ENCODE measurements at regions not wholly inside any gene's neighbourhood (a gene's known extent, or its start where the extent isn't known, plus 50 kb on each side); places are given as distances from the start of the nearest gene placed in this dataset.

GRCh38 chr7:25333296-25333928, 105.1 kb upstream of the NPVF start:
- Mint-ChIP-seq H3K4me1 (no peaks in the 10 kb centered on the region), H3K27ac (no peak overlapping the region), H3K4me3 (no peak overlapping the region), H3K27me3 (no peaks in the 10 kb centered on the region), H3K36me3 (no peaks in the 10 kb centered on the region), H3K9me3 (no peaks in the 10 kb centered on the region)

GRCh38 chr7:25347360-25348066, 119.2 kb upstream of the NPVF start:
- Mint-ChIP-seq H3K9me3 (no peaks in the 10 kb centered on the region), H3K36me3 (no peaks in the 10 kb centered on the region), H3K4me3 (no peak overlapping the region), H3K27me3 (peaks cover 5% of the 10 kb centered on the region), H3K27ac (no peak overlapping the region), H3K4me1 (no peaks in the 10 kb centered on the region)

- Mint-ChIP-seq H3K27me3 (peaks cover 5% of the 10 kb centered on the region), H3K4me3 (no peak overlapping the region), H3K27ac (no peak overlapping the region), H3K36me3 (no peaks in the 10 kb centered on the region), H3K9me3 (no peaks in the 10 kb centered on the region), H3K4me1 (no peaks in the 10 kb centered on the region)
These were observed 119.8 kb upstream of the NPVF start for GRCh38 chr7:25348104-25348503.

GRCh38 chr7:25349283-25350017, 121.2 kb upstream of the NPVF start:
- no peaks in the 10 kb centered on the region for H3K36me3 Mint-ChIP-seq
- H3K27ac Mint-ChIP-seq: no peak overlapping the region
- H3K4me3 Mint-ChIP-seq: no peak overlapping the region
- no peaks in the 10 kb centered on the region for H3K9me3 Mint-ChIP-seq
- peaks cover 4% of the 10 kb centered on the region for H3K4me1 Mint-ChIP-seq
- peaks cover 5% of the 10 kb centered on the region for H3K27me3 Mint-ChIP-seq

- no peak overlapping the region for H3K27ac Mint-ChIP-seq
- no peaks in the 10 kb centered on the region for H3K9me3 Mint-ChIP-seq
- H3K36me3 Mint-ChIP-seq: no peaks in the 10 kb centered on the region
- H3K27me3 Mint-ChIP-seq: peaks cover 5% of the 10 kb centered on the region
- no peak overlapping the region for H3K4me3 Mint-ChIP-seq
- peaks cover 5% of the 10 kb centered on the region for H3K4me1 Mint-ChIP-seq
These were observed 121.8 kb upstream of the NPVF start for GRCh38 chr7:25350041-25350440.

- Mint-ChIP-seq H3K27ac (no peak overlapping the region), H3K36me3 (no peaks in the 10 kb centered on the region), H3K4me3 (no peak overlapping the region), H3K4me1 (peaks cover 5% of the 10 kb centered on the region), H3K27me3 (peaks cover 5% of the 10 kb centered on the region), H3K9me3 (no peaks in the 10 kb centered on the region)
These were observed 123.5 kb upstream of the NPVF start for GRCh38 chr7:25351761-25352160.

GRCh38 chr7:25353196-25353595, 124.9 kb upstream of the NPVF start:
- peaks cover 5% of the 10 kb centered on the region for H3K4me1 Mint-ChIP-seq
- H3K27ac Mint-ChIP-seq: no peak overlapping the region
- H3K36me3 Mint-ChIP-seq: no peaks in the 10 kb centered on the region
- H3K9me3 Mint-ChIP-seq: no peaks in the 10 kb centered on the region
- no peak overlapping the region for H3K4me3 Mint-ChIP-seq
- peaks cover 5% of the 10 kb centered on the region for H3K27me3 Mint-ChIP-seq

- H3K36me3 Mint-ChIP-seq: no peaks in the 10 kb centered on the region
- no peaks in the 10 kb centered on the region for H3K9me3 Mint-ChIP-seq
- H3K27ac Mint-ChIP-seq: no peak overlapping the region
- H3K4me3 Mint-ChIP-seq: no peak overlapping the region
- peaks cover 5% of the 10 kb centered on the region for H3K4me1 Mint-ChIP-seq
- peaks cover 5% of the 10 kb centered on the region for H3K27me3 Mint-ChIP-seq
These were observed 125.4 kb upstream of the NPVF start for GRCh38 chr7:25353732-25354131.

GRCh38 chr7:25356534-25357151, 128.4 kb upstream of the NPVF start:
- H3K27me3 Mint-ChIP-seq: no peaks in the 10 kb centered on the region
- H3K4me1 Mint-ChIP-seq: peaks cover 13% of the 10 kb centered on the region
- no peak overlapping the region for H3K4me3 Mint-ChIP-seq
- no peak overlapping the region for H3K27ac Mint-ChIP-seq
- no peaks in the 10 kb centered on the region for H3K9me3 Mint-ChIP-seq
- no peaks in the 10 kb centered on the region for H3K36me3 Mint-ChIP-seq

GRCh38 chr7:25358926-25359325, 130.6 kb upstream of the NPVF start:
- Mint-ChIP-seq H3K9me3 (no peaks in the 10 kb centered on the region), H3K4me1 (peaks cover 13% of the 10 kb centered on the region), H3K36me3 (no peaks in the 10 kb centered on the region), H3K27me3 (no peaks in the 10 kb centered on the region), H3K4me3 (no peak overlapping the region), H3K27ac (no peak overlapping the region)

GRCh38 chr7:25359471-25360059, 131.3 kb upstream of the NPVF start:
- Mint-ChIP-seq H3K27me3 (no peaks in the 10 kb centered on the region), H3K27ac (no peak overlapping the region), H3K4me1 (peaks cover 8% of the 10 kb centered on the region), H3K36me3 (no peaks in the 10 kb centered on the region), H3K9me3 (no peaks in the 10 kb centered on the region), H3K4me3 (no peak overlapping the region)

GRCh38 chr7:25360451-25360850, 132.2 kb upstream of the NPVF start:
- no peaks in the 10 kb centered on the region for H3K36me3 Mint-ChIP-seq
- no peak overlapping the region for H3K4me3 Mint-ChIP-seq
- H3K9me3 Mint-ChIP-seq: no peaks in the 10 kb centered on the region
- H3K4me1 Mint-ChIP-seq: peaks cover 8% of the 10 kb centered on the region
- H3K27ac Mint-ChIP-seq: no peak overlapping the region
- no peaks in the 10 kb centered on the region for H3K27me3 Mint-ChIP-seq

- H3K36me3 Mint-ChIP-seq: no peaks in the 10 kb centered on the region
- peaks cover 8% of the 10 kb centered on the region for H3K4me1 Mint-ChIP-seq
- no peak overlapping the region for H3K4me3 Mint-ChIP-seq
- no peaks in the 10 kb centered on the region for H3K9me3 Mint-ChIP-seq
- H3K27ac Mint-ChIP-seq: no peak overlapping the region
- no peaks in the 10 kb centered on the region for H3K27me3 Mint-ChIP-seq
These were observed 133.1 kb upstream of the NPVF start for GRCh38 chr7:25361387-25361786.

- H3K27ac Mint-ChIP-seq: no peak overlapping the region
- H3K27me3 Mint-ChIP-seq: no peaks in the 10 kb centered on the region
- H3K4me1 Mint-ChIP-seq: peaks cover 8% of the 10 kb centered on the region
These were observed 133.6 kb upstream of the NPVF start for GRCh38 chr7:25361863-25362262.

GRCh38 chr7:25368599-25369201, 140.4 kb upstream of the NPVF start:
- Mint-ChIP-seq H3K4me3 (no peak overlapping the region), H3K27me3 (peaks cover 8% of the 10 kb centered on the region), H3K27ac (no peak overlapping the region), H3K4me1 (no peaks in the 10 kb centered on the region), H3K9me3 (peaks cover 12% of the 10 kb centered on the region), H3K36me3 (peaks cover 2% of the 10 kb centered on the region)

More at GRCh38 chr7:25361863-25362262, 133.6 kb upstream of the NPVF start:
- Mint-ChIP-seq H3K36me3 (no peaks in the 10 kb centered on the region), H3K9me3 (no peaks in the 10 kb centered on the region), H3K4me3 (no peak overlapping the region)

Measured in activated naive CD4-positive, alpha-beta T cell treated with anti-CD3 and anti-CD28 coated beads, Interleukin-2, amount 50 U/mL, for 24 hours (primary cell).